ENCODE measurements at regions not wholly inside any gene's neighbourhood (a gene's known extent, or its start where the extent isn't known, plus 50 kb on each side); places are given as distances from the start of the nearest gene placed in this dataset.

DNA sequence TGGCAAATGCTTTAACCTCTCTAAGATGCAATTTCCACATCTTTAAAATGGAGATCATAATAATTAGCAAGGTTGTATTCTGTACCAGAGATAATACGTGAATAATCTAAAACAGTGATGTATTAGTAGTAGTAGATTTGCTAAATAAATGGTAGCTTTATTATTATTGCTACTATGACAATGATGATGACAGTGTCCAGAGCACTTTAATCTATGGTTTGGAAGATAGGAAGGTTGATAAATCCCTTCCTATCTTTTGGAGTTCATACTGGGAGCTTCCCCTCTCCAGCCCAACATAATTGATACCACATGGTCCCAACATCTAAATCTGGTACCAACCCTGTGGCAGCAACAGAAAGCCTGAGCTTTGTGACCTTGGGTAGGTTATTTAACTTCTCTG lies 267.8 kb downstream of the FAT3 start:
- no peak overlapping the region for H3K4me3 ChIP-seq (ENCODE audit: low read depth, low read length)
- in situ Hi-C loops (cut with HindIII; ENCODE audit: low sequenced_read_pairs), result no loop called here
- TF ChIP-seq, protein P1, sequence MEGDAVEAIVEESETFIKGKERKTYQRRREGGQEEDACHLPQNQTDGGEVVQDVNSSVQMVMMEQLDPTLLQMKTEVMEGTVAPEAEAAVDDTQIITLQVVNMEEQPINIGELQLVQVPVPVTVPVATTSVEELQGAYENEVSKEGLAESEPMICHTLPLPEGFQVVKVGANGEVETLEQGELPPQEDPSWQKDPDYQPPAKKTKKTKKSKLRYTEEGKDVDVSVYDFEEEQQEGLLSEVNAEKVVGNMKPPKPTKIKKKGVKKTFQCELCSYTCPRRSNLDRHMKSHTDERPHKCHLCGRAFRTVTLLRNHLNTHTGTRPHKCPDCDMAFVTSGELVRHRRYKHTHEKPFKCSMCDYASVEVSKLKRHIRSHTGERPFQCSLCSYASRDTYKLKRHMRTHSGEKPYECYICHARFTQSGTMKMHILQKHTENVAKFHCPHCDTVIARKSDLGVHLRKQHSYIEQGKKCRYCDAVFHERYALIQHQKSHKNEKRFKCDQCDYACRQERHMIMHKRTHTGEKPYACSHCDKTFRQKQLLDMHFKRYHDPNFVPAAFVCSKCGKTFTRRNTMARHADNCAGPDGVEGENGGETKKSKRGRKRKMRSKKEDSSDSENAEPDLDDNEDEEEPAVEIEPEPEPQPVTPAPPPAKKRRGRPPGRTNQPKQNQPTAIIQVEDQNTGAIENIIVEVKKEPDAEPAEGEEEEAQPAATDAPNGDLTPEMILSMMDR (IDR thresholded peaks at IDR 0.05; ENCODE audit: low read depth, low read length, missing control alignments), result no peak
- no peak for DNase-seq (ENCODE audit: low read depth)

DNA sequence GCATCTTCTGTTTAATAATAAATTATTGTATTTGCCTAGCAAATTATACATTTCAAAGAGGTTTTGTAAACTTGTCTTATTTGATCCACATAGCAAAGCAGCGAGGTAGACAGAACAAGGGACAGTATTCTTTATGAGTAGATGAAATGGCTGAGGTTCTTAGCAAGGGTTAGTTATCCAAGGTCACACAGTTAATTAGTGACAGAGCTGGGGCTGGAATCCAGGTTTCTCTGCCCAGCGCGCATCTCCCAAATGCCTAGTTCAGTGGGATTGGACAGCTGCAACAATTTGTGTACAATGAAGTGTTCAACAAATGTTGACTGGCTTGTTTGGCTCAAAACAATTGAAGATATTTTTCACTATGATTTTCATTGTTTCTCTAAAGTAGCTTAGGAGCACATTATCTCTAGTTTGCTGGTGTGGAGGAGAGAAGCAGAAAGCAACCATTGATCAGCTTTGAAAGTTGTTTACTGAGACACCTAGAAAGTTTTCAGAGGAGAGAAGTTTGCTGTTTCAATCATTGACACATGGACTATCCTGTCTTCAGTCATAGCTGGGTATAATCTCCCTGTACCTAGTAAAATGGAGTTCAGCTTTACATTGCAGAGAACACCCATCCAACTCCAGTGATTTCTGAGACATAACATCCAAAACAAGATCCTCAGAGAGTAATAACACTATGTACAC lies 270.6 kb downstream of the FAT3 start:
- in situ Hi-C loops (cut with HindIII; ENCODE audit: low sequenced_read_pairs), result no loop called here
- no peak overlapping the region for H3K4me3 ChIP-seq (ENCODE audit: low read depth, low read length)
- DNase-seq (ENCODE audit: low read depth), result no peak
- TF ChIP-seq, protein P1 (IDR thresholded peaks at IDR 0.05; ENCODE audit: low read depth, low read length, missing control alignments), result no peak

DNA sequence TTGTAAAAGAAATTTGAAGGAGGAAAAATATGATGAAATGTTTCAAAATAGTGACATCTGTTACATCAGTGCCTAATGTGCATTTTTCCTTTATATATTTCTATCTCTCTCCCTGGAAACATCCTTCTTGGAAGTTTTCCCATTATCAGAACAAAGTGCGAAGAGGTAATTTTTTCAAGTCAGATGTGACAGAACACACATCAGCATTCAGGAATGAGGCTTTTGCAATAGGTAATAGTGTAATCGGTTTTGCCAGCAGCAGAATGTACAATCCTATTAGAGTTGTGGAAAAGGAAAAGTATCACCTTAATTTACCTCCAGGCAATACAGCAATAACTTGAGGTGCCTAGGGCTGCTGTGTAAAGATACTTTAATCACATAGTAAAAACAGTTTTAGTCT lies 275.8 kb downstream of the FAT3 start:
- H3K4me3 ChIP-seq (ENCODE audit: low read depth, low read length), result no peak overlapping the region
- no peak for DNase-seq (ENCODE audit: low read depth)
- in situ Hi-C loops (cut with HindIII; ENCODE audit: low sequenced_read_pairs), result no loop called here
- TF ChIP-seq, protein P1 (IDR thresholded peaks at IDR 0.05; ENCODE audit: low read depth, low read length, missing control alignments), result no peak

DNA sequence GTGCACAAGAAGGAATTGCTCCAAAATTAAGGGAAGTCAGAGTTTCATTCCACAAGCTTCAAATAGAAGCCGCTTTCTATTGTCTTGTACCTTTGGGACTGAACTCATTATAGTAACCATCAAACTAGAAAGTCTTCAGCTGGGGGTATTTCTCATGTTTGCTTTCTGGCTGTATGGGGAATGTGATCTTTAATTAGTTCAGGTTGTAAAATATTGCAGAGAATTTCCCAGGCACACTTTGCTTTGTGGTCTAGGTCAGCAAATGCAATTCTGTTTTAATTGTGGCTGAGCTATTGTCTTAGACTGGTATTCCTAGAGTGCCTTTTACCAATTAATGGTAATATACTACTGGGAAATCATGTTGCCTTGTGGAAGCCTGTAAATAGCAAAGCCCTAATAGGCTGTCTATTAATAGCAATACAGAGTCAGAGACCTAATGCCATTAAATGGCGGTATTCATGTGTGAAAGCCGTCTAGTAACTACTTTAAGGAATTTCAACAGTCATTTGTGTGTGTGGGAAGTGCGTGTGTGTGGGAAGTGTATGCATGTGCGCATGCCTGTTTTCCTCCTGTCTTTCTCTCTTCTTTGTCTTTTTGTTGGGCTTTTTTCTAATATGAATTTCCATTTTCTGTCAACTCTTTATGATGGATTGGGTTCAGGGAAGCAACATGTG lies 276.6 kb downstream of the FAT3 start:
- H3K4me3 ChIP-seq (ENCODE audit: low read depth, low read length), result no peak overlapping the region
- TF ChIP-seq, protein P1 (IDR thresholded peaks at IDR 0.05; ENCODE audit: low read depth, low read length, missing control alignments), result no peak
- in situ Hi-C loops (cut with HindIII; ENCODE audit: low sequenced_read_pairs), result no loop called here
- DNase-seq (ENCODE audit: low read depth), result no peak

DNA sequence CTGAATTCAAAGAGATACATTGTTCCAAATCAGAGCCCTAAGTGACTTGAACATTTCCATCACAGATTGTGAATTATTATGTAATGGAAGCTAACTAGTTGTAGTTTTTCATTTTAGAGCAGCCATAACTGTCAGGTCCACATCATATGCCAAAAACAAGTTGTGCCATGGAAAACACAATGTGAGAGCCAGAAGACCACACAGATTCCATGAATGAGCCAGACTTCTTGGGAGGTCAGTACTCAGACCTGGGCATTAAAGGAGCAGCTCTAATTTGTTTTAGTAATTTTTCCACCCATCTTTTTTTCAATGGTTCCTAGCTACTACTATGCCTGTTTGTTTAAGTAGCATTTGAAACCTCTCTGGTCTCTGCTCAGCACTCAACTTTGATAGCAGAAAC lies 279.4 kb downstream of the FAT3 start:
- TF ChIP-seq, protein P1 (IDR thresholded peaks at IDR 0.05; ENCODE audit: low read depth, low read length, missing control alignments), result no peak
- no peak overlapping the region for H3K4me3 ChIP-seq (ENCODE audit: low read depth, low read length)
- DNase-seq (ENCODE audit: low read depth), result no peak
- in situ Hi-C loops (cut with HindIII; ENCODE audit: low sequenced_read_pairs), result no loop called here

DNA sequence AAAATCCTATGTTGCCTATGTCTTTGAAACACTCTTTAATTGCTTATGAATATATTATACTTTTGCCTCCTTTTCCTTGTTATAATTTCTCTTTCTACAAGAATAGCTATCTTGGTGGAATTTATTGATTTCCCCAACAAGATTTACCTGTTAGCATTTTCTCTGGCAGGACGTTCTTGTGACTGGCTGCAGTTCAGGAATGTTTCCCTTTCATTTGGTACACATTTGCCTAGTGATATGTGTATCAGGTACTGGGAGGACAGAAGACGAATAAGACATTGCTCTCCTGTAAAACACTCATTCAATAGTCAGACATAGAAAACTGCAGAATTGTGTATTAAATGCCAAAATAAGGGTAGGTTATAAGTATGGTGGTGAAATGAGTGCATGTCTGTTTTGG lies 279.9 kb downstream of the FAT3 start:
- DNase-seq (ENCODE audit: low read depth), result no peak
- TF ChIP-seq, protein P1 (IDR thresholded peaks at IDR 0.05; ENCODE audit: low read depth, low read length, missing control alignments), result no peak
- no peak overlapping the region for H3K4me3 ChIP-seq (ENCODE audit: low read depth, low read length)
- in situ Hi-C loops (cut with HindIII; ENCODE audit: low sequenced_read_pairs), result no loop called here
